Naive B cell (primary cell): ENCODE measurements at regions not wholly inside any gene's neighbourhood (a gene's known extent, or its start where the extent isn't known, plus 50 kb on each side); places are given as distances from the start of the nearest gene placed in this dataset.

Experiments used
- ATAC-seq, 2 donors: fragments of 150-1000 bp; cut with Tn5 transposase; 2 replicates each; pipeline ENCODE4 v1.10.0; 2021; ENCODE audit warnings: low read depth in 2 of 2, mild to moderate bottlenecking in 2 of 2, moderate library complexity in 2 of 2
- DNase-seq: peaks from one replicate; pipeline ENCODE4 v3.0.0; 2022
- H3K27ac Mint-ChIP-seq, 6 donors: one replicate each; pipeline ENCODE4 v1.8.0; 2020 to 2022; ENCODE audit warnings: mild to moderate bottlenecking in 6 of 6, mixed read lengths in 6 of 6, moderate library complexity in 5 of 6, inconsistent platforms in 2 of 6
- H3K27me3 Mint-ChIP-seq, 3 donors: one replicate each; pipeline ENCODE4 v1.8.0; 2021 to 2022; ENCODE audit warnings: mixed read lengths in 3 of 3, mild to moderate bottlenecking in 1 of 3
- H3K36me3 Mint-ChIP-seq, 2 donors: one replicate each; pipeline ENCODE4 v1.8.0; 2020 to 2022; ENCODE audit warnings: mixed read lengths in 2 of 2, inconsistent platforms in 1 of 2, mild to moderate bottlenecking in 1 of 2
- H3K4me1 Mint-ChIP-seq, 3 donors: one replicate each; pipeline ENCODE4 v1.8.0; 2020 to 2022; ENCODE audit warnings: mixed read lengths in 3 of 3, inconsistent platforms in 1 of 3, mild to moderate bottlenecking in 1 of 3, moderate library complexity in 1 of 3
- H3K4me3 Mint-ChIP-seq, 8 donors: one replicate each; pipeline ENCODE4 v1.8.0; 2020 to 2022; ENCODE audit warnings: mild to moderate bottlenecking in 8 of 8, mixed read lengths in 8 of 8, moderate library complexity in 8 of 8, inconsistent platforms in 2 of 8
- H3K9me3 Mint-ChIP-seq, 7 donors: one replicate each; pipeline ENCODE4 v1.8.0; 2020 to 2022; ENCODE audit warnings: mixed read lengths in 7 of 7, mild to moderate bottlenecking in 5 of 7, inconsistent platforms in 2 of 7, moderate library complexity in 1 of 7

DNA sequence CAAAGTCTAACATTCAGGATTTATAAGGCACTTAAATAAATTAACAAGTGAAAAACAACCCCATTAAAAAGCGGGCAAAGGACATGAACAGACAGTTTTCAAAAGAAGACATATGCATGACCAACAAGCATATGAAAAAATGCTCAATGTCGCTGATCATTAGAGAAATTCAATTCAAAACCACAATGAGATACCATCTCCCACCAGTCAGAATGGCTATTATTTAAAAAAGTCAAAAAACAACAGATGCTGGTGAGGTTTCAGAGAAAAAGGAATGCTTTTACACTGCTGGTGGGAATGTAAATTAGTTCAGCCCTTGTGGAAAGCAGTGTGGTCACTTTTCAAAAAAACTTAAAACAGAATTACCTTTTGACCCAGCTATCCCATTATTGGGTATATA lies 60.7 kb upstream of the BDKRB2 start:
- peaks cover 0 to 15% of the 10 kb centered on the region in 2 donors for H3K36me3 Mint-ChIP-seq
- H3K27me3 Mint-ChIP-seq, result peaks cover 7 to 31% (median 14%) of the 10 kb centered on the region in 3 donors
- H3K4me1 Mint-ChIP-seq, result no peaks in the 10 kb centered on the region
- ATAC-seq (no peak), DNase-seq (no peak)
- no peak overlapping the region for H3K4me3 Mint-ChIP-seq
- no peak overlapping the region for H3K27ac Mint-ChIP-seq
- peaks cover 0 to 37% (median 14%) of the 10 kb centered on the region in 7 donors for H3K9me3 Mint-ChIP-seq

- H3K27ac Mint-ChIP-seq, result no peak overlapping the region
- peaks cover 0 to 15% of the 10 kb centered on the region in 2 donors for H3K36me3 Mint-ChIP-seq
- DNase-seq (no peak), ATAC-seq (no peak)
- peaks cover 7 to 40% (median 24%) of the 10 kb centered on the region in 3 donors for H3K27me3 Mint-ChIP-seq
- peaks cover 0 to 37% (median 14%) of the 10 kb centered on the region in 7 donors for H3K9me3 Mint-ChIP-seq
- H3K4me1 Mint-ChIP-seq, result no peaks in the 10 kb centered on the region
- no peak overlapping the region for H3K4me3 Mint-ChIP-seq
Observed at GRCh38 chr14:96145116-96145864, 59.3 kb upstream of the BDKRB2 start.

- no peaks in the 10 kb centered on the region for H3K4me1 Mint-ChIP-seq
- peaks cover 0 to 37% (median 14%) of the 10 kb centered on the region in 7 donors for H3K9me3 Mint-ChIP-seq
- H3K27ac Mint-ChIP-seq, result no peak overlapping the region
- no peak for ATAC-seq
- H3K36me3 Mint-ChIP-seq, result peaks cover 0 to 15% of the 10 kb centered on the region in 2 donors
- no peak for DNase-seq
- peaks cover 16 to 44% (median 24%) of the 10 kb centered on the region in 3 donors for H3K27me3 Mint-ChIP-seq
- H3K4me3 Mint-ChIP-seq, result no peak overlapping the region
Observed at GRCh38 chr14:96146131-96146771, 58.4 kb upstream of the BDKRB2 start.

DNA sequence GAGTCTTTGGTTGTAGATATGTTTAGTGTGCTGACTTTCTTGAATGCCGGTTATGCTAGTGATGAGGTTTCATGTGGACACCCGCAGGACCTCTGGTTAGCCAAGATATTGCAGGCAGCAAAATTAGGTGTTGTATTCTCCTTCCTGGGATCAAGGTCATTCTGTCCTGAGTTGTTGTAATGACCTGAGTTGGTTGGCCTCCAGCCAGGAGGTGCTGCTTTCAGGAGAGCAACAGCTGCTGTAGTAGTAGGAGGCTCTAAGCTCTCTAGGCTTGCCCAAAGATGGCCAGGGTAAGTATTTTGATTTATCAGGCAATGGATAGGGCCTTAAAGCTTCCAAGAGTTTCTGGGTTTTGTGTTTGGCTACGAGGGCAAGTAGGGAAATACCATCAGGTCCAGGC lies 56.0 kb upstream of the BDKRB2 start:
- Mint-ChIP-seq H3K4me3 (no peak overlapping the region), H3K9me3 (peaks cover 0 to 21% (median 10%) of the 10 kb centered on the region in 7 donors), H3K36me3 (peaks cover 0 to 8% of the 10 kb centered on the region in 2 donors), H3K27ac (no peak overlapping the region), H3K27me3 (peaks cover 19 to 38% (median 27%) of the 10 kb centered on the region in 3 donors), H3K4me1 (no peaks in the 10 kb centered on the region)
- DNase-seq (no peak), ATAC-seq (no peak)

DNA sequence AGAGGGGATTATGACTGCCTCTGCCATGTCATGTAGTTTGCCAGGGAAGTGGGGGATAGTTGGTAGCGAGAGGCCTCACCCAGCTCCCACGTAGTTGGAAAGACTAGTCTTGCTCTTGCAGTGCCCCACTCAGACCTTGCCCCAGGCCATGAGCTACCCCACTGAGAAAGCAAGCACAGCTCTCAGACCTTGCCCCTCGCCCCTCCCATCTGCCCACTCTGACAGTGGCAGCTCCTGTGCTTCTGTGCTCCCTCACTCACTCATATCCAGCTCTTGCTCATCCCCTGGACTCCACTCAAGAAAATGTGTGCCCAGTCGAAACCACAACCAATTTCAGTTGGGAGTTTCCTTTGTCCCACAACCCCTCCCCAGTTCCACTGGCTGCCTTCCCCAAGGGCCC lies 55.5 kb upstream of the BDKRB2 start:
- Mint-ChIP-seq H3K27me3 (peaks cover 19 to 35% (median 24%) of the 10 kb centered on the region in 3 donors), H3K4me3 (no peak overlapping the region), H3K36me3 (peaks cover 0 to 8% of the 10 kb centered on the region in 2 donors), H3K27ac (no peak overlapping the region), H3K4me1 (no peaks in the 10 kb centered on the region), H3K9me3 (peaks cover 0 to 17% (median 8%) of the 10 kb centered on the region in 7 donors)
- ATAC-seq, result no peak
- DNase-seq, result no peak

DNA sequence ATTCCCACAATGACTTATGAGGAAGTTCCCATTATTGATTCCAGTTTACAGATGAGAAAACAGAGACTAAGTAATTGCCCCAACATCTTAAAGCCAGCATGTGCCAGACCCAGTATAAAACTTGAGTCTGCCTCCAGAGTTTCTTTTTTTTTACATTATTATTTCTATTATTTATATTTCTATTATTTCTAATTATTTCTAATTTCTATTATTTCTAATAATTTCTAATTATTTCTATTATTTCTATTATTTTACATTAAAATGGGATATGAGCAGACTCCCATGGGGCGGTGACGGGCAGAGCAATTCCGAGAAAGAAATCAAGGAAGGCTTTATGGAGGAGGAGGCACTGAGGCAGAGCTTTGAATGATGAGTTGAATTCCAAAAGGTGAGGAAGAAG lies 54.4 kb upstream of the BDKRB2 start:
- DNase-seq (no peak), ATAC-seq (no peak)
- Mint-ChIP-seq H3K9me3 (peaks cover 0 to 17% (median 6%) of the 10 kb centered on the region in 7 donors), H3K4me1 (no peaks in the 10 kb centered on the region), H3K36me3 (peaks cover 0 to 8% of the 10 kb centered on the region in 2 donors), H3K27ac (no peak overlapping the region), H3K4me3 (peak overlapping the region in 1 of 8 donors; percentile 82), H3K27me3 (peaks cover 15 to 40% (median 20%) of the 10 kb centered on the region in 3 donors)

DNA sequence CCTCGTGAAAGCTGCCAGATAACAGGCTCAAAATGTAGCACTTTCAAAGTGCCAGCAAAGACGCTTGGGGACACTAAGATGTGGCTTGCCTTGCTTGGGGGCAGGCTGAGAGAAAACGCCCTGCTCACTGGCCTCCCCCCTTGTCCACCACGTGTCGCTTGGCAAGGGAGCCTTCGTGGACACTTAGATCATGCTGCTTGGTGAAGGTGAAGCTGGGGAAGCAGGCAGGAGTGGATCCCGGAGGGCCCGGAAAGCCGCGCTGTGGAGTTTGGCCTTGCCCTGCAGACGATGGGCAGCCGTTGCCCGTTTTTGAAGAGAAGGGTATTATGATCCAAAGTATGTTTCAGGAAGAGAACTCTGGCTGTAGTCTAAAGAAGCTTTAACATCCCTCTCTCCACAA lies 53.4 kb upstream of the BDKRB2 start:
- ATAC-seq, result no peak

DNA sequence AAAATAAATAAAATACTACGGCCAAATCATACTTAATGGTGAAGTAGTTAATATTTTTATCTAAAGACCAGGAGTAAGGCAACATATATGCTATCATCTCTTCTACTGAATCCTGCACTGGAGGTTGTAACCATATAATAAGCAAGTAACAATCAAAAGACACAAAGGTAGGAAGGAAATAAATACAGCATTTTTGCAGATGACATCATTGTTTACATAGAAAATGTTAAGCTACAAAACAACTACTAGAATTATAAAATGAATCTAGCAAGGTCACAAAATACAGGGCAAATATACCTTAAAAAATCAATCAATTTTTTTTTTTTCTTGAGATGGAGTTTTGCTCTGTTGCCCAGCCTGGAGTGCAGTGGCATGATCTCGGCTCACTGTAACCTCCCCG lies 51.6 kb upstream of the BDKRB2 start:
- H3K4me3 Mint-ChIP-seq, result no peak overlapping the region
- no peak for ATAC-seq
- H3K4me1 Mint-ChIP-seq, result no peaks in the 10 kb centered on the region

More for the DNA sequence above, 53.4 kb upstream of the BDKRB2 start:
- Mint-ChIP-seq H3K9me3 (peaks cover 0 to 17% (median 6%) of the 10 kb centered on the region in 7 donors), H3K36me3 (peaks cover 0 to 8% of the 10 kb centered on the region in 2 donors), H3K4me3 (no peak overlapping the region), H3K27me3 (peaks cover 15 to 40% (median 20%) of the 10 kb centered on the region in 3 donors), H3K27ac (no peak overlapping the region), H3K4me1 (no peaks in the 10 kb centered on the region)
- no peak for DNase-seq

More for the DNA sequence above, 51.6 kb upstream of the BDKRB2 start:
- peaks cover 15 to 33% (median 20%) of the 10 kb centered on the region in 3 donors for H3K27me3 Mint-ChIP-seq
- H3K27ac Mint-ChIP-seq, result no peak overlapping the region
- H3K9me3 Mint-ChIP-seq, result peaks cover 0 to 9% (median 2%) of the 10 kb centered on the region in 7 donors
- H3K36me3 Mint-ChIP-seq, result peaks cover 0 to 4% of the 10 kb centered on the region in 2 donors
- DNase-seq, result no peak
